ENCODE measurements at regions not wholly inside any gene's neighbourhood (a gene's known extent, or its start where the extent isn't known, plus 50 kb on each side); places are given as distances from the start of the nearest gene placed in this dataset.

- no peak for DNase-seq (ENCODE audit: extremely low read depth, low read depth)
Measured at GRCh38 chr10:84076047-84076388, 63.3 kb upstream of the GHITM start.

- DNase-seq (ENCODE audit: extremely low read depth, low read depth): no peak
Measured at GRCh38 chr10:84076540-84077195, 62.6 kb upstream of the GHITM start.

- DNase-seq (ENCODE audit: extremely low read depth, low read depth): no peak
Measured at GRCh38 chr10:84077768-84078167, 61.5 kb upstream of the GHITM start.

GRCh38 chr10:84078771-84079170, 60.5 kb upstream of the GHITM start:
- no peak for DNase-seq (ENCODE audit: extremely low read depth, low read depth)

- DNase-seq (ENCODE audit: extremely low read depth, low read depth): no peak
Measured at GRCh38 chr10:84084342-84084741, 55.0 kb upstream of the GHITM start.

- DNase-seq (ENCODE audit: extremely low read depth, low read depth): no peak
Measured at GRCh38 chr10:84087202-84087601, 52.1 kb upstream of the GHITM start.

- no peak for DNase-seq (ENCODE audit: extremely low read depth, low read depth)
Measured at GRCh38 chr10:84088626-84089025, 50.7 kb upstream of the GHITM start.

- no peak for DNase-seq (ENCODE audit: extremely low read depth, low read depth)
Measured at GRCh38 chr10:84089162-84089561, 50.1 kb upstream of the GHITM start.

Small RNA genes lying in the stretch of these regions (small RNA-seq; reads per million reads assigned to genes)
- gene RNU1-65P: 0 reads per million in 2 experiments
- 0 reads per million in 2 experiments for gene RNU6-129P
- 0 reads per million in 2 experiments for gene RNU6-478P
